NCI-H526 treated with DMSO at 0.1 percent for 48 hours (cell line): ENCODE measurements at regions not wholly inside any gene's neighbourhood (a gene's known extent, or its start where the extent isn't known, plus 50 kb on each side); places are given as distances from the start of the nearest gene placed in this dataset.
A peak's percentile ranks its signal among the peaks of the same experiment; 100 is the strongest.

Experiments
- DNase-seq: peaks from one replicate; lab custom pipeline; 2025; lab: John Stamatoyannopoulos, UW

DNA sequence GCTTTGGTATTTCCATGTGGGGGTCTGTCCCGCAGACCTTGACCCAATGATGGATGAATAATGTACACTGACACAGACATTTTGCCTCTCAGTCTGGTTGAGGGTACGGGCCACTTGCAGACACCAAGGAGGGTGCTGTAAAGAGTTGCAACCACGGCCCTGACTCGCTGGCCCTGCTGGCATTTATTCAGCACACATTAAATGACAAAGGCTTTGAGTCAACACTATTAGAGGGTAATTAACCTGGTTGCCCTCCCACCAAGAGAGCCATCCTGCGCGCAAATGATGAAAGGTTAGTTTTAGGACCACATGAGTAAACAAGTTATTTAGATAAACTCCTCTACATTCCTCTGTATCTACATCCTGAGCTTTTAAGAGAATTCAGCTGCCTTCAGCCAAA lies 308.9 kb upstream of the MMS22L start:
- no peak for DNase-seq

DNA sequence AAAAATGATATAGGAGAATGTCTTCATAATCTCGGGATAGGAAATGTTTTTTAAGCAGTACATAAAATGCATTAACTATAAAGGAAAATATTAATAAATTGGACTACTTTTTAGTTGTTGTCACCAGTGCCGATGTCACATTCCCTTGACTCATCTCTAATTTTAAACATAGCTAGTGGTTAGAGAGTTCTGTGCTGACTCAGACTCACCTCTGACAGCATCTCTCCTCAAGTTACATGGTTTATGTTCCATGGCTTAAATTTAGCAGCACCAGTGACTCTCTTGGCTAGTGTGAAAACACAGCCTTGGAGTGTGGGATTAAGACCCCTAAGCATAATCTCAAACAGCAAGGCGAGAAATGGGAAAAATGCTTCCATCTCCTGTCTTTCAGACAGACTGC lies 311.8 kb upstream of the MMS22L start:
- DNase-seq = no peak

DNA sequence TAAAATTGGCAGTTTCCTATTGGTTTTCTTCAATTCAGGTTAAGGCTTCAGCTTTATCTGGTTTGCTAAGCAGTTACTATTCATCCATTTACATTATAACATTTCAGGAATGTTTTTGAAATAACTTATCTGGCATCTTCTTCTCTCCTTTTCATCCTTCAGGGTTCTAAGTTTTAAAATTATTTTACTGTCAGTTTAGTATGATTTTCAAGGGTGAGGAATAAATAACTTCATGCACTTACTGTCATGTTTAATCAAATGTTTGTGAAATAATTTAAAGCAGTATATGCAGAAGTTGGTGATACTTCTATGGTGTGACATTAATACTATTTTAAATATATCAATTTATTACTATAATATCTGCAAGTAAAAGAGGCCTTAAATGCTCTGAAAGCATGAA lies 338.1 kb upstream of the MMS22L start:
- no peak for DNase-seq

DNA sequence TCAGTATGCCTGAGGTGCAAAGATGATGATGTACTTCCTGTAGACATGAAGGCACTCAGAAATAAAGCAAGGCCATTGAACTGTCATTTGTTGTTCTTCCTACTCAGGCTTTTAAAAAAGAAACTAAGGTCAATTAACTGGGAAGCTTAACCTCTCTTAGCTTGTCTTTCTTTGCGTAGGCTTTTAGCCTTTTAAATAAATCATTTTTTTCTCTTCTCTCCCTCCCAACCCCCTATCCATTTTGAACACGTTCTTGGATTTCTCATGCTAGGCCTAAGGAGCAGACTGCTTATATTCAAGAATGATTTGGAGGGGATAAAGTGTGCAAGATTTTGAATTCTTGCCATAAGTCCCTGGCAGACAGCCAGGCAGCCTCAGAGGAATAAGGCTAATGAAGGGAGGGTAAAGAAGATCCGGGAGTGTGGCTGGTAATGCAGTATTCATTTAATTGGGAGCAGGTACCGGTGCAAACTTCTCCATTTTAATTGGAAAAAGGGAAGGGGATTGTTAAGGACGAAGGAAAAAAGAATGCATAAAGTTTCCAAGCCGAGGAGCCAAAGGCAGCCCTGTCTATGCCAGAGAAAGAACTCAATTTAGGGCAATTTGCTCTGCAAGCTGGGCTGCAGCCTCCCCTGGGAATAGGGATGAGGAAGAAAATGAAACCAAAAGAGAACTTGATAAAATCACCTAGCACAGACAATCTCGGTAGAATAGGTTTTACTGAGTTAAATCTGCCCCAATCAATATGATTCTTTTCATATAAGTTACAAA lies 343.8 kb upstream of the MMS22L start:
- DNase-seq = peak; percentile 16

DNA sequence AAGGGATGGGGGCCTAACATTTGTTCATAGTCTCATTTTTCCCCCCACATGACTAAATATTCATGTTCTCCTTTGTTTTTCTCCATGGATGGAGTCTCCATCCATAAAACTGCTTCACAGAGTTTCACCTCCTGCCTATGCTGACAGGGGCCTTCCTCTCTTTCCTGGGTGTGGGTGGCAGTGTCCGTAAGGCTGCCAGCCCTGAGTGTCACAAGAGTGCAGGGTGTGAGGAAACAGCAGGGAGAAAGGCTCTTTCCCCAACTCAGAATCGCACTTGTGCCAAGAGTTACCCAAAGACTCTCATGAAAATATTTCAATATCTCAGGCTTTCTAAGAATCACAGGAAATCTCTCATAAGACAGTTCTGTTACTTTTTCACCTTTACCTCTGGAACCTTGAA lies 346.2 kb upstream of the MMS22L start:
- no peak for DNase-seq

DNA sequence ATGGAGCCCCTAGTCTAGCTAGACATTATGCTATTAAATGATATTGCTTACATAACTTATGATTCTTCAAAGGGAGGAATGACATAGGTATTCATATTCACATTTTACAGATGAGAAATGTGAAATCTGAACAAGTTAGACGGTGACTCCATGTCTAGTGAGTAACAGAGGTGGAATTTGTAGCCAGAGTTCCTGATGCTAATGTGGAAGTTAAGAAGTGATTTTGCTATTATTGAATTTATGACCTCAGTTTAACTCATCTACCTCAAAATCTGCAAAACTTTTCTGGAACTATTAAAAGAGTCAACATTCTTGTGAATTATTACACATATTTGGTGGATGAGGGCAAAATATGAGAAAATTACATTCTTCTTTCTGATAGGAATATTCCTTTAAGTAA lies 347.6 kb upstream of the MMS22L start:
- no peak for DNase-seq

DNA sequence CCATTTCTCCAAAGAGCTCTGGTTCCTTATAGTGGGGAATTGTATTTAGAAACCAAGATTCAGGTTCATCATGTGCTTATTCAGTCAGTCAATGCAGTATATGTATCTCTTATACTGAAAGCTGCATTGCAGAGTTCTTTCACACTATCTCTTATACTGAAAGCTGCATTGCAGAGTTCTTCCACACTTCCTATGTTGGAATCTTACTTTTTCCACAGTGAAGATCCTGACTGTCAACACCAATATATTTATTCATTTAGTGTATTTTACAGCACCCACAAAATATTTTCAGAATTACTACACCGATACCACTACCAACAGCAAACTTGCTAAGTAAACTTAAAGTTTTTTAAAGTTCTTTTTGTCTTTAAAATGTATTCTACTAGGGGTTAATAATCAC lies 349.3 kb upstream of the MMS22L start:
- no peak for DNase-seq

DNA sequence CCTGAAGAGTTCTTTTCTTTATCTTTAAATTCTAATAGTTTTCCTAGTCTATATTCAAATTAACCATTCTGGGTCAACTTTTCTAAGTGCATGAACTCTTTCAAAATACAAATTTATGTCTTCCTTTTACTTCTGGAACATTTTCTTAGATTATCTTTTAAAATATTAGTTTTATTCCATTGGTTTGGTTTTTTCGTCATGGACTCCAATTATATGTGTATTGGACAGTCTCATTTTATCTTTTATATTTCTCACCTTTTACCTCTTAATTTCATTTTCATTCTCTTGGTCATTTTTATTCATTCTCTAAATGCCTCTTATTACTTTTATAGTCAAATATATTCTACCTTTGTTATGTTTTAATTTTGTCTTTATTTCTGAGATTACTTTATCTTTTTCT lies 356.7 kb upstream of the MMS22L start:
- DNase-seq = no peak

DNA sequence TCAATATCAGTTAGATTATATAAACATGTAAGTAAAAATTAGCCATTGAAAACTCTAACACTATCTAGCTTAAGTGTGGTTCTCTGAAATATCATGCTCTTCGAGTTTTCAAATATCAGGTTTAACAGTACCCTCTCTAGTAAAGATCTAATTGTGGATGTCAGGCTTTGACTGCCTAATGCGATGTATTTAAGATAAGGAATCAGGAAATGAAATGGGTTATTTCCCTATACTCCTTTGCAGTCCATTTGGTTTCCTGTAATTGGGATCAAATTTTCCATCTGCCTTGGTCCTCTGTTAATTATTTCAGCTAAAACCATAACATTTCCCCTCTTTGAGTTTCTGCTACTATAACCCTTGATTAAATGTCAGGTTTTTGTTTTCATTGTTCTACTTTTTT lies 361.3 kb upstream of the MMS22L start:
- no peak for DNase-seq

DNA sequence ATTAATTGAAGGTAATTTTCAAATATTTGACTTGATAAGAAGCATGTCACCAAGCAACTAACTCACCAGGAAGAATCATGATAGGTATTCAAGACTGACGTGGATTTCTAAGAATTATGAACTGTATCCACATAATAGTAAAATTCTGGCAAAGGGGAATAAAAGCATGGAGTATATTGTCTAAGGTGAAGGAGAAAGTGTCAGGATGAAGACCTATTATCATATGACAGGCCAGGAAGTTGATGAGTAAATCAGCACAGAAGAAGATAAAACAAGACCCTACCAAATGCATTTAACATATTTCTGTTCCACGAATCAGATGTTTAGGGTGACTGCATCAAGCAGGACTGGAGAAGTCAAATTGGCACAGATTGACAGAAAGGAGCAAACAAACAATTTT lies 362.7 kb upstream of the MMS22L start:
- DNase-seq = no peak

DNA sequence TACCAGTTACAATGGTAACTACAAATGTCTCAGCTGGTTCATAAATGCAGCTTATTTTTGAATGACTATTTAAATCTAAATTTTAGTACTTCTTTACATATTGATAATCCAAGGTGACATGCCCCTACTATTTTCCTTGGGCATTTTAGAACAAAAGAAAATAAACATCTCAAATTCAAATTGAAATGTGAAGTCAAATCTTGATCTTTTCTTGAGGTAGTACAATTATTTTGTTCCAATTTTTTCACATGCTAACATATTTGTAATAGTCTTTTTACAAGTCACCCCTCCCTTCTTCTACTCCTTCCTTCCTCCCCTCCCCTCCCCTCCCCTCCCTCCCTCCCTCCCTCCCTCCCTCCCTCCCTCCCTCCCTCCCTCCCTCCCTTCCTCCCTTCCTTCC lies 370.1 kb upstream of the MMS22L start:
- no peak for DNase-seq

DNA sequence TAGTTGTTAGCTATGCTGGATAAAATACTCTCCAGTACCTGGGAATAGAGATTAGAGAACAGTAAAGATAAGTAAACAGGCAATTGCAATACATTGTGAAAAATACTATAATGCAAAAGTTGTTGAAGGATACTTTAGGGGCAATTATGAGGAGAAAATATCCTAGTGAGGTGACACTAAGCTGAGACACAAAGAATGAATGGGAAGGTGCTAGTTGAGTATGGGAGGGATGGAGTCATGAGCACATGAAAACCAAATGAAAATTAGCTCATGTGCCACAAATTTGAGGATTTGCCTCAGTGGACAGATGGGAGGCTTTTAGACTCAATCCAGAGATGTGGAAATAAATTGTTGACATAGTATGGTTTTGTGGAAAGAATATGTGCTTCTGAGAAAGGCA lies 370.5 kb upstream of the MMS22L start:
- DNase-seq = no peak

DNA sequence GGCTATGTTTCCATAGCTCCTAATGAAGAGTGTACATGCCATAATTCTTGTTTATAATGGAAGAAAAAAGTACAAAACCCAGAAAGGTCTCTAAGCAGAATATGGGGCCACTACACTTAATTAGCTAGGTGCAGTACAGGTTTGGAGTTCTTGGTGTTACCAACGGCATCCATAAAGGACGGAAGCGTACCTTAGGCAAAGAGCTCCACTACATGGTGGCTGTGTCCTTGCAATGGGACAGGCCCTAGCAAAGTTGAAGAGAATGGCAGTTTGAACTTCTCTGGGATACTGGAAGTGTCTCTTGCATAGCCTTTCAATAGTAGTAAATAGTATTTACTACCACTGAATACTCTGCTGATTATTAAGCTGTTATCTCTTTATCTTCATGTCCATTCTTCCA lies 371.7 kb upstream of the MMS22L start:
- no peak for DNase-seq

DNA sequence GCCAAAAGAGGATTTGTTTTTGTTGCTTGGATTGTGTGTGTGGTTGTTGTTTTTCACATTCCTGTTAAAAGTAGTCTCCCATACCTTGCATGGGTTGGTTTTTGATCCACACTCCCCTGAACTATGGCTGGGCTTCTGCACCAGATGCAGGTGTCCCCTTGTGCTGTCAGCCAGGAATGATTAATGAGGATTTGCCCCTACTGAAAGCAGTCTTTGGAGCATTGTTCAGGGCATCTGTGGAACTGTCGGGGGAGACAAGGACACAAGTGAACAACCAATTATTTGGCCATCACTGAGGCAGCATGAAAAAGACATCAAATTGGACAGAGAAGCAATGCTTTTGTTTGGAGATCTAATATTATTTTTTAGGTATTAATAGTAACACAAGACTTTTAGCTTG lies 373.2 kb upstream of the MMS22L start:
- no peak for DNase-seq

DNA sequence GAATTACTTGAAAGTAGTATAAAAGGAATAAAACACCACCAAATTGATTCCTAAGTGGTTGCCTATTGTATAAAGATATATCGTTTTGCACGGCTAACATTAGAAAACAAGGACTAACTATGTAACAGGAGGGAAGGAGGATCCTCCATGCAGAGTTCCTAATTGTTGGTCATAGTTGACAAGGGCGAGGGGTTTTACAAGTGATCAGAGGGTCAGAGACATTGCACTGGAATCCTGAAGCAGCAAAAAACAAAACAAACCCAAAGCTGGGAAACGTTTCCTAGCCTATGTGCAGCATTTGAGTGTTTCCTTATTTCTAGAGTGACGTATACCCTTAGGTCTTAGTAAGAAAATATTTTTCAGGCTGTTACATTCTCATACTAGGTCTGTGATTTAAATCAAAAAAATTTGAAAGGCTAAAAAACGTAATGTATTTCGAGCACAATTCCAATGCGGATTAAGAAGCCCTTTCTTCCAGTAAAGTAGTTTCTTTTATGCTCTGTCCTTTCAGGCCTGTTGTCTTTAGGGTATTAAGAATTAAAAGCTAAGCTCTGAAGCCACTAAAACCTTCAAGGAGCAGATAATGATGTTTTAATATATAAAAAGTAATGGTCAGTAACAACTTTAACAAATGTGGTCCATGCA lies 373.8 kb upstream of the MMS22L start:
- no peak for DNase-seq

DNA sequence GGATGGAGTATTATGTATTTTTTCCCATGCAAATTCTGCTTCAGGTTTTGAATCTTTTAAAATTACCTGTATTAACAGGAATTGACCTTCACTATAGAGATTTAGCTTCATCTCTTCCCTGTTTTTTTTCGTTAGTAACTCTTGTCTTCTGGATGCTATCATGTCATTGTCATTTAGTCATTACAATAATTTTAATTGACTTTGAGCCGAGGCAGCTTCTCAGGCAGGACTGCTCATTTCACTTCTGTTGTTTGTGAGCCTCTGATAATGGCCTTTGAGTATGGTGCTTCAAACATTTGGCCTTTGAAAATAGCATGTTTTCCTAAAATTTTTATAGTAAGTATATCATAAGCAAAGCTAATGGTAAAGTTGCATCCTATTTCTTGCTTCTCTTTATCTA lies 375.1 kb upstream of the MMS22L start:
- DNase-seq = no peak

DNA sequence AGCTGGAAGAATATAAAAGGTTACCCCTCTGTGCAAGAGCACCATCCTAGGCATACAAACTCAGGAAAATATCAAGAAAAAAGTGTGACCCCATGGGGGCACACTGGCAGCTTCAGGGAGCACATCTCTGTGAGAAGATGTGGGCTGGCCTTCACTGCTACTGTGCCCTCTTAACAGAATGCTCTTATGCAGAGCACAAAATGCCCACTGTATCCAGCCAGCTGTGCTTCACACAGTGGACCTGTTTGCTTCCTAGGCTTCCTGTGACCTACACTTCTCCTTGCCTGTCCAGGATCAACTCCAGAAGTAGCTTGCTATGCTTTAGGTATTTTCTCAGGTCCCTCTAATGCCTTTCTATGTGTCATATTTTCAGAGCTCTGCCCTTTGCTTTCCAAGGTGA lies 380.2 kb upstream of the MMS22L start:
- no peak for DNase-seq

DNA sequence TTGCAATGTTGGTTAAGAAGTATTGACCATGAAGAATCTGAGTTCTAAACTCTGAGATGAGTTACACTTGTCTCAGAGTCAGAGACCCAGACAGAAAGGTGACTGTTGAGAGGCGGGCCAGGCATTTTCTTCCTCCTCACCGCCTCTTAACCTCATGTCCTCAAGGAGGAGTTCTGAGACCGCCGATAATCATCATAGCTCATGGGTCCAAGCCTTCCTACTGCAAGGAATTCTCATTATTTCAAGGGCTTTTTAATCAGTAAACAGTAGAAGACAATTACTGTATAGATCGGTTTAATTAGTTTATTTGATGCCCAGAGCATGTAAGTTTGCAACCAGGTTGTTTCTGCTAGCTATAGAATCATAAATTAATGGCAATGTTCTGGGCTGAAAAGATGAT lies 382.4 kb upstream of the MMS22L start:
- no peak for DNase-seq

DNA sequence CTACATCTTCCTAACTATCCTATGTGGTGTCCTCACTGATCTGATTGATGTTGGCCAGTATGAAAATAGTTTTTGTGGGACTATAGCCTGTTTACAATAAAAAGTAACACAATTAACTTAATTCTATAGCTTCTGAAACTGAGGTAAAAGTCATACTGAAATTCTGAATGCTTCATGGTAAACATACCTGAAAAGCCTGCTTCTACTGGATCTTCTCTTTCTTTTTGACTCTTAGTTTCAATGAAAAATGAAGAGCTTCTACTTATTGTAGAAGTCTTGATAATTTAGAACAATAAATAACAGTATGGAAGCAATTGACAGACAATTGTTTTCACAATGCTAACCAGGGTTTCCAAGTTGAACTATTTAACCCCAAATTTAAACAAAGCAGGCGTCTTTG lies 383.9 kb upstream of the MMS22L start:
- DNase-seq = no peak

DNA sequence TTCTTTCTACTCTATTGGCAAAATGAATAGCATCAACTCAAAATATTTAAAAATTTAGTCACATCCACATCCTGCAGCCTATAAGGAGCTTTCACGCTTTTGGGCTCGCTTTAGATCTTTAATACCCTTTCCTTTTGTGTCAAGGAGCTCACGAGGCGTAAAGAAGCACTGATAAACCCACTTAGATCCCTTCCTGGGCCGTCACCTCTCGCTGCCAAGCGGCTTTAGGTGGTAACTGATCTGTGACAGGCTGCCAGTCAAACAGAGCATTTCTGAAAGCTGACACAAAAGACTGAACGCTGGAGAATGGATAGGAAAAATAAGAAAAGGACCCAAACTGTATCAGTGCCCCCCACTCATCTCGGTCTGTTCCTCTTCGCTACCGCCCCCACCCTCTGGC lies 385.7 kb upstream of the MMS22L start:
- no peak for DNase-seq

DNA sequence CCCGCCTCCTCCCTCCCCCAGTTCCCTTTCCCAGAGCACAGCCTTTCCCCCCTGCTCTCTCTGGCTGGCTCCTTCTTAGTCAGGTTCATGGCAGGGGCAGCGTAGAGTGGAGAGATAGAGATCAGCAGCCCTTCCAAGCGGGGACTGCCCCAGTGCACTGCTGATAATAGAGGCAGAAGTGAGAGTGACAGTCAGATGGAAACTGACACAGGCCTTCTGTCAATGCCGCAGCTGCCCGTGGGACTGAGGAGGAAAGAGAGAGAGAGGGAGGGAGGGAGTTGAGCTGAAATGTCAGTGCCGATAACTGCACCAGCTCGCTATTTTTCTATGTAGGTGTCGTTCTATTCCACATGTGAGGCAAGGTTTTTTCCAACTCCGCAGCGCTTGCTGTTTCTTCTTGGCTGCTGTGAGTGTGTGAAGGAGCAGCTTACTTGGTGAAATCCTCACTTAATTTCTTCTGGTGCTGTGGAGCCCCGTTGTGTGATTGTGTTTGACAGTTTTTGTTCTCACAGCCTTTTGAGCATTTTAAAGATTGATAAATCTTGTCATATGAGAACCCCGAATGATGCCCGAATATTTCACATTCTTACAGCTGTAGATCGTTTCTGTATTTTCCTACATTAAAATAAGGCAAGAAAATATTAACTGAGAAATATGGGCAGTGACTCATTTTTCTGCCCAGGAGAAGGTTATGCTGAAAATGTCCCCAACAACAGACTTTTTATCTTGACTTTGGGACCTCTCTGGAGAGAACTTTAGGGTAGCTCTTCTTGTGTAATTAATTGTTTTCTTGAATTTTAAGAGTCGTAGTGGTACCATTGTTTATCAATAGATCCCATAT lies 386.4 kb upstream of the MMS22L start:
- DNase-seq = no peak

DNA sequence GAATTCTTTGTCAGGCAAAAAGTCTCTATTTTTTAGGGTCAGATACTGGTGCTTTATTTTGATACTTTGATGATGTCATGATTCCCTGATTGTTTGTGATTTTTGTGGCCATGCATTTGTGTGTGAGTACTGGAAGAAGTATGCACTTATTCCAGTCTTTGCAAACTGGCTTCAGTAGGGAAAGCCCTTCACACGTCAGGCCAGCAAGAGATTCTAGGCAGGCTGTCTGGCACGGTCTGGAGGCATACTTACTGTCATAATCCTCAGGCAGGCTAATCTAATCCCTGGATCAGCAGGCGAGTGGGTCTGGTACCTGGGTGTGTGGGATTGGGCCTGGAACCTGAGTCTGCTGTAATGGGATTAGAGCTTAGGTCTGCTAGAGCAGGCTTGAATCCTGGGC lies 391.8 kb upstream of the MMS22L start:
- DNase-seq = no peak

DNA sequence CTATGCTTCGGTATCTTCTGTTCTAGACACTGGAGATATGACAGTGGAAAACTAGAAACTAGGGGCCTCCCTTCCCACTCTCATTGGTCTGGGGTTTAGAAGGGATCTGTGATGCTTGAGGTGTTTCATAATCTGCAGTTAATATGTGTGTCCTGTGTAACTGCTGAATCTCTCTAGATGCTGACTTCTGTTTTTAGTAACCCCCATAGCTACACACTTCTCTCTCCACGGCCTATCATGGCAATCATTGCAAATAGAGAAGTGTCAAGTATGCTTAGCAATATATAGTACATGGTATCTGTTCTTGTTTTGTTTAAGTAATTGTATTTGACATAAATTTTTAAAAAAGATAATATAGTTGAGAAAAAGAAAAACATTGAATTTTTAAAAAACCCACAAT lies 394.6 kb upstream of the MMS22L start:
- no peak for DNase-seq
